GM19239 (cell line): ENCODE measurements at regions not wholly inside any gene's neighbourhood (a gene's known extent, or its start where the extent isn't known, plus 50 kb on each side); places are given as distances from the start of the nearest gene placed in this dataset.

Source experiments
- DNase-seq: peaks from one replicate; pipeline ENCODE4 v3.0.0; 2011; ENCODE audit warnings: low spot score; ENCODE audit not compliant: insufficient read length
- FAIRE-seq: peaks from 2 replicates; lab custom pipeline; 2011; peaks lifted over from hg19 to GRCh38; lab: Jason Lieb, UNC

- DNase-seq: no peak
- no peak for FAIRE-seq
Observed at GRCh38 chr2:14817848-14818247, 185.3 kb downstream of the LRATD1 start.

GRCh38 chr2:14826518-14826917 is 194.0 kb downstream of the LRATD1 start:
- FAIRE-seq: no peak

GRCh38 chr2:14827226-14828023 is 194.9 kb downstream of the LRATD1 start:
- no peak for FAIRE-seq

More at GRCh38 chr2:14826518-14826917, 194.0 kb downstream of the LRATD1 start:
- DNase-seq: no peak

GRCh38 chr2:14828223-14828622 is 195.7 kb downstream of the LRATD1 start:
- no peak for FAIRE-seq
- DNase-seq: no peak

More at GRCh38 chr2:14827226-14828023, 194.9 kb downstream of the LRATD1 start:
- no peak for DNase-seq

- no peak for FAIRE-seq
Observed at GRCh38 chr2:14828968-14829367, 196.5 kb downstream of the LRATD1 start.

GRCh38 chr2:14831458-14831857 is 198.9 kb downstream of the LRATD1 start:
- no peak for DNase-seq
- no peak for FAIRE-seq

More at GRCh38 chr2:14828968-14829367, 196.5 kb downstream of the LRATD1 start:
- no peak for DNase-seq

- no peak for FAIRE-seq
- no peak for DNase-seq
Observed at GRCh38 chr2:14843507-14844204, 211.1 kb downstream of the LRATD1 start.

GRCh38 chr2:14855751-14856150 is 223.2 kb downstream of the LRATD1 start:
- FAIRE-seq (no peak), DNase-seq (no peak)

GRCh38 chr2:14861181-14861580 is 228.7 kb downstream of the LRATD1 start:
- FAIRE-seq (no peak), DNase-seq (no peak)

GRCh38 chr2:14866736-14867352 is 234.3 kb downstream of the LRATD1 start:
- FAIRE-seq: no peak

GRCh38 chr2:14867853-14868252 is 235.3 kb downstream of the LRATD1 start:
- FAIRE-seq: no peak
- no peak for DNase-seq

More at GRCh38 chr2:14866736-14867352, 234.3 kb downstream of the LRATD1 start:
- DNase-seq: no peak

GRCh38 chr2:14872779-14873325 is 240.3 kb downstream of the LRATD1 start:
- FAIRE-seq (no peak), DNase-seq (no peak)

- FAIRE-seq: no peak
- no peak for DNase-seq
Observed at GRCh38 chr2:14881651-14882327, 249.3 kb downstream of the LRATD1 start.

GRCh38 chr2:14884651-14885050 is 252.1 kb downstream of the LRATD1 start:
- FAIRE-seq: no peak

GRCh38 chr2:14891546-14891945 is 259.0 kb downstream of the LRATD1 start:
- DNase-seq: no peak

More at GRCh38 chr2:14884651-14885050, 252.1 kb downstream of the LRATD1 start:
- DNase-seq: no peak

GRCh38 chr2:14896330-14897030 is 264.0 kb downstream of the LRATD1 start:
- no peak for FAIRE-seq
- no peak for DNase-seq

More at GRCh38 chr2:14891546-14891945, 259.0 kb downstream of the LRATD1 start:
- FAIRE-seq: no peak

- DNase-seq: no peak
- no peak for FAIRE-seq
Observed at GRCh38 chr2:14899621-14900414, 267.3 kb downstream of the LRATD1 start.

GRCh38 chr2:14901737-14902136 is 269.2 kb downstream of the LRATD1 start:
- DNase-seq (no peak), FAIRE-seq (no peak)

GRCh38 chr2:14902953-14903352 is 270.4 kb downstream of the LRATD1 start:
- no peak for FAIRE-seq

More at GRCh38 chr2:14902953-14903352, 270.4 kb downstream of the LRATD1 start:
- no peak for DNase-seq
